ENCODE measurements at regions not wholly inside any gene's neighbourhood (a gene's known extent, or its start where the extent isn't known, plus 50 kb on each side); places are given as distances from the start of the nearest gene placed in this dataset.

DNA sequence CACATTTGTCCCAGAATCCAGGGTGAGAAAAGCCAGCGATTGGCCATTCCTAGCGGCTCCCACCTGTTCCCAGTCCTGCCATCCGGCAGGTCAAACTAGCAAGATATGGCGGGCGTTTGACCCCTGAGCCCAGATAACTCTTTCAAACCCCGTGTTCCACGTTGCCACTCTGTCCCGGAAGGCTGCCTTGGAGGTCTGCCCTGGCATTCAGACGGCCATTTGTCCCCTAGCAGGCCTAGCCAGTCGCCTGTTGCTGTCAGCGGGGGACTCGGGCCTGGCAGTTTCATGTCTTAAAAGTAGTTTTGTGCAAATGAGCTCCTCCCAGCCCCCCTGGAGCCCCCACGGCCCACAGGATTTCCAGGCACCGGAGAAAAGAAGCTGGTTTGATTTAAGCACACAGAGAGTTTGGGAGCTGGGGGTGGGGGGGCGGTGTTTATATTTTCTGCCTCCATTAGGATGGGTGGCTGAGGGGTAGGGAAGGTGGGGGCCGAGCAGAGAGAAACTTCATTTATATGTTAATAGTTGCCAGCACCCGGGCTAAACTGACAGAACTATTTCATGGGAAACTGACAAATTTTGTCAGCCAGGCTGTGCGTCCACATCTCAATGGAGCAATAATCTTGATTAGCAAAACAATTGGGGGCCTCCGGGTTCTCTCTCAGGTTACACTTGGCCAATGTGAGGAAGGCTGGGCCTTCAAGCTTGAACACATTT lies 240.9 kb upstream of the SALL1 start:
- Mint-ChIP-seq H3K4me1 (ENCODE audit: low read depth) (no peaks in the 10 kb centered on the region), H3K27ac (no peak overlapping the region), H3K4me3 (ENCODE audit: low read depth) (no peak overlapping the region), H3K27me3 (ENCODE audit: low read depth) (no peaks in the 10 kb centered on the region), H3K9me3 (no peaks in the 10 kb centered on the region), H3K36me3 (ENCODE audit: low read depth) (no peaks in the 10 kb centered on the region)
- DNase-seq (ENCODE audit: low spot score) = no peak
- intact Hi-C loops (cut with micrococcal nuclease) = no loop called here

DNA sequence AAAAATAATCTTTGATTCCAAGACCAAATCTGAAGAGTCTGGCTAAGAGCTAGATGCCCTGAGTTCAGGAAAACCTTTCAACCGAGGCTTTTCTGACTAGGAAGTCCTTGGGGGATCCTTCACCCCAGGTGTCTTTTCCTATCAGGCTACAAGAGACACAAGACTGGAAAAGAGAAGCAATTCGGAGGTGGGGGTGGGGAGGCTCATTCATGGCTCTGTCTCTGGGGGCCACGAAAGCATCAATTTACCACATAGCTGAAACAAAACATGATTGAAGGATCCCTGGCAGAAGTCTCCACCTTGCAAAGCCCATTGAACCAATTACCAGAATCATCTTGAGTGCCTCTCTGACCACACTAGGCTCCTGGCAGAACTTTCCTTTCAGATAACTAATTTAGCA lies 239.8 kb upstream of the SALL1 start:
- intact Hi-C loops (cut with micrococcal nuclease) = no loop called here
- DNase-seq (ENCODE audit: low spot score) = no peak
- H3K4me3 Mint-ChIP-seq (ENCODE audit: low read depth) = no peak overlapping the region
- no peak overlapping the region for H3K27ac Mint-ChIP-seq
- H3K36me3 Mint-ChIP-seq (ENCODE audit: low read depth) = no peaks in the 10 kb centered on the region
- H3K4me1 Mint-ChIP-seq (ENCODE audit: low read depth) = no peaks in the 10 kb centered on the region
- H3K27me3 Mint-ChIP-seq (ENCODE audit: low read depth) = no peaks in the 10 kb centered on the region
- peaks cover 3% of the 10 kb centered on the region for H3K9me3 Mint-ChIP-seq

DNA sequence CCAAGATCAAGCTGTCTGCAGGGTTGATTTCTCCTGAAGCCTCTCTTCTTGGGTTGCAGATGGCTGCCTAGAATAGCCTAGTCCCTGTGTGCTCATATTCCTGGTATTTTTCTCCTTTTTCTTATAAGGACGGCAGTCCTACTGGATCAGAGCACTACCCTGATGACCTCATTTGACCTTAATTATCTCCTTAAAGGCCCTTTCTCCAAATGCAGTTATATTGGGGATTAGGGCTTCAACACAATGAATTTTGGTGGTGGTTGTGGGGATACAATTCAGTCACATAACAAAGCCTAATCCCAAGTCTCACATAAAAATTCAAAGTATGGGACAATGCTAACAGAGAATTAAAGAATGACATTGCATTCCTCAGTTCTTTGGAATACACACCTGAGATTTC lies 238.8 kb upstream of the SALL1 start:
- peaks cover 3% of the 10 kb centered on the region for H3K9me3 Mint-ChIP-seq
- H3K4me1 Mint-ChIP-seq (ENCODE audit: low read depth) = no peaks in the 10 kb centered on the region
- no peak overlapping the region for H3K4me3 Mint-ChIP-seq (ENCODE audit: low read depth)
- H3K36me3 Mint-ChIP-seq (ENCODE audit: low read depth) = no peaks in the 10 kb centered on the region
- no peaks in the 10 kb centered on the region for H3K27me3 Mint-ChIP-seq (ENCODE audit: low read depth)
- no peak for DNase-seq (ENCODE audit: low spot score)
- intact Hi-C loops (cut with micrococcal nuclease) = no loop called here
- H3K27ac Mint-ChIP-seq = no peak overlapping the region

- Mint-ChIP-seq H3K27me3 (ENCODE audit: low read depth) (no peaks in the 10 kb centered on the region), H3K27ac (no peak overlapping the region), H3K9me3 (peaks cover 3% of the 10 kb centered on the region), H3K4me3 (ENCODE audit: low read depth) (no peak overlapping the region), H3K36me3 (ENCODE audit: low read depth) (no peaks in the 10 kb centered on the region), H3K4me1 (ENCODE audit: low read depth) (no peaks in the 10 kb centered on the region)
- intact Hi-C loops (cut with micrococcal nuclease) = no loop called here
- DNase-seq (ENCODE audit: low spot score) = no peak
Measured at GRCh38 chr16:51388516-51388951, 237.5 kb upstream of the SALL1 start.

- no peak for DNase-seq (ENCODE audit: low spot score)
- intact Hi-C loops (cut with micrococcal nuclease) = no loop called here
- H3K27ac Mint-ChIP-seq = no peak overlapping the region
- H3K4me1 Mint-ChIP-seq (ENCODE audit: low read depth) = no peaks in the 10 kb centered on the region
- H3K36me3 Mint-ChIP-seq (ENCODE audit: low read depth) = no peaks in the 10 kb centered on the region
- H3K4me3 Mint-ChIP-seq (ENCODE audit: low read depth) = no peak overlapping the region
- H3K27me3 Mint-ChIP-seq (ENCODE audit: low read depth) = no peaks in the 10 kb centered on the region
- H3K9me3 Mint-ChIP-seq = peaks cover 8% of the 10 kb centered on the region
Measured at GRCh38 chr16:51383909-51384308, 232.8 kb upstream of the SALL1 start.

GRCh38 chr16:51382940-51383339 lies 231.9 kb upstream of the SALL1 start:
- intact Hi-C loops (cut with micrococcal nuclease) = no loop called here
- Mint-ChIP-seq H3K4me3 (ENCODE audit: low read depth) (no peak overlapping the region), H3K9me3 (peaks cover 8% of the 10 kb centered on the region), H3K27ac (no peak overlapping the region), H3K27me3 (ENCODE audit: low read depth) (no peaks in the 10 kb centered on the region), H3K4me1 (ENCODE audit: low read depth) (no peaks in the 10 kb centered on the region), H3K36me3 (ENCODE audit: low read depth) (no peaks in the 10 kb centered on the region)
- no peak for DNase-seq (ENCODE audit: low spot score)

GRCh38 chr16:51382211-51382610 lies 231.1 kb upstream of the SALL1 start:
- Mint-ChIP-seq H3K4me3 (ENCODE audit: low read depth) (no peak overlapping the region), H3K9me3 (peaks cover 8% of the 10 kb centered on the region), H3K27me3 (ENCODE audit: low read depth) (no peaks in the 10 kb centered on the region), H3K27ac (no peak overlapping the region), H3K4me1 (ENCODE audit: low read depth) (no peaks in the 10 kb centered on the region), H3K36me3 (ENCODE audit: low read depth) (no peaks in the 10 kb centered on the region)
- no peak for DNase-seq (ENCODE audit: low spot score)
- intact Hi-C loops (cut with micrococcal nuclease) = no loop called here

DNA sequence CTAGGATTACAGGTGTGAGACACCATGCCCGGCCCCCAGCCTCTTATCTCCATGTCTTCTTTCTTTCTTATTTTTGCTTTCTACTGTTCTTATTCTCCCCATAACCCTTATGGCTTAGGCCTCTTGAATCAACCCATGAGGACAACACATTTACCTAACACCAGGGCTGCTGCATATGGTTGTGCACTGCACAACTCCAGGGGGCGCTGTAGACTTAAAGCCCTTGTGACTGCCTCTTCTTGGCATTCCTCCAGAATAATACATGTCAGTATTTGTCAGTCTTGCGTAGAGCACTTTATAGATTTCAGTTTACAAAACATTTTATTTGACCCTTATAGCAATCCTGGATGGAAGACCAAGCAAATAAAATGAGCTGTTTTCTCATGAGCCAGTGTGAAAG lies 225.0 kb upstream of the SALL1 start:
- H3K4me3 Mint-ChIP-seq (ENCODE audit: low read depth) = no peak overlapping the region
- intact Hi-C loops (cut with micrococcal nuclease) = no loop called here
- H3K27me3 Mint-ChIP-seq (ENCODE audit: low read depth) = no peaks in the 10 kb centered on the region
- H3K9me3 Mint-ChIP-seq = peaks cover 4% of the 10 kb centered on the region
- no peak for DNase-seq (ENCODE audit: low spot score)
- H3K36me3 Mint-ChIP-seq (ENCODE audit: low read depth) = no peaks in the 10 kb centered on the region
- H3K4me1 Mint-ChIP-seq (ENCODE audit: low read depth) = no peaks in the 10 kb centered on the region
- H3K27ac Mint-ChIP-seq = no peak overlapping the region

- no peak overlapping the region for H3K27ac Mint-ChIP-seq
- no peaks in the 10 kb centered on the region for H3K9me3 Mint-ChIP-seq
- no peak for DNase-seq (ENCODE audit: low spot score)
- H3K36me3 Mint-ChIP-seq (ENCODE audit: low read depth) = no peaks in the 10 kb centered on the region
- no peaks in the 10 kb centered on the region for H3K27me3 Mint-ChIP-seq (ENCODE audit: low read depth)
- H3K4me1 Mint-ChIP-seq (ENCODE audit: low read depth) = no peaks in the 10 kb centered on the region
- intact Hi-C loops (cut with micrococcal nuclease) = no loop called here
- no peak overlapping the region for H3K4me3 Mint-ChIP-seq (ENCODE audit: low read depth)
Measured at GRCh38 chr16:51374790-51375189, 223.7 kb upstream of the SALL1 start.

- H3K36me3 Mint-ChIP-seq (ENCODE audit: low read depth) = no peaks in the 10 kb centered on the region
- H3K27ac Mint-ChIP-seq = no peak overlapping the region
- intact Hi-C loops (cut with micrococcal nuclease) = no loop called here
- H3K4me3 Mint-ChIP-seq (ENCODE audit: low read depth) = no peak overlapping the region
- no peaks in the 10 kb centered on the region for H3K4me1 Mint-ChIP-seq (ENCODE audit: low read depth)
- no peaks in the 10 kb centered on the region for H3K27me3 Mint-ChIP-seq (ENCODE audit: low read depth)
- DNase-seq (ENCODE audit: low spot score) = no peak
- H3K9me3 Mint-ChIP-seq = peaks cover 3% of the 10 kb centered on the region
Measured at GRCh38 chr16:51374346-51374745, 223.3 kb upstream of the SALL1 start.

DNA sequence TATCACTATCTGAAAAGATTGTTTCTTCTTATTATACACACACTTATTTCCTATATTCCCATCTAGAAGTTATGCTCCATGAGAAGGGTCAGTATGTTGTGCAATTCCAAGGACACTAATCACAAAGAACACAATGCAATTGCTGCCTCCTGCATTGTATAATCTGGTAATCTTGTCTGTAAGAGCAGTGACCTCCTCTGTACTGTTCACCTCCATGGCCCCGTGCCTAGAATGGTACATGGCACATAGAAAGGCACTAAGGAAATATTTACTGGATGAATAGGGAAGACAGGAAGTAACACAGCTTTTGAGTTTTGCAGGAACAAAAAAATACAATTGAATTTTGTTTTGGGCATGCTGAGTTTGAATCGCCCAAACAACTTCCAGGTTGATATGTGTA lies 214.6 kb upstream of the SALL1 start:
- no peaks in the 10 kb centered on the region for H3K36me3 Mint-ChIP-seq (ENCODE audit: low read depth)
- peaks cover 12% of the 10 kb centered on the region for H3K9me3 Mint-ChIP-seq
- H3K27ac Mint-ChIP-seq = no peak overlapping the region
- H3K4me1 Mint-ChIP-seq (ENCODE audit: low read depth) = no peaks in the 10 kb centered on the region
- intact Hi-C loops (cut with micrococcal nuclease) = no loop called here
- no peak overlapping the region for H3K4me3 Mint-ChIP-seq (ENCODE audit: low read depth)
- no peak for DNase-seq (ENCODE audit: low spot score)
- H3K27me3 Mint-ChIP-seq (ENCODE audit: low read depth) = no peaks in the 10 kb centered on the region

GRCh38 chr16:51359141-51359955 lies 208.3 kb upstream of the SALL1 start:
- DNase-seq (ENCODE audit: low spot score) = no peak
- no peak overlapping the region for H3K4me3 Mint-ChIP-seq (ENCODE audit: low read depth)
- no peaks in the 10 kb centered on the region for H3K27me3 Mint-ChIP-seq (ENCODE audit: low read depth)
- intact Hi-C loops (cut with micrococcal nuclease) = no loop called here
- no peaks in the 10 kb centered on the region for H3K4me1 Mint-ChIP-seq (ENCODE audit: low read depth)
- peaks cover 3% of the 10 kb centered on the region for H3K9me3 Mint-ChIP-seq
- no peaks in the 10 kb centered on the region for H3K36me3 Mint-ChIP-seq (ENCODE audit: low read depth)
- no peak overlapping the region for H3K27ac Mint-ChIP-seq

GRCh38 chr16:51357839-51358238 lies 206.8 kb upstream of the SALL1 start:
- DNase-seq (ENCODE audit: low spot score) = no peak
- Mint-ChIP-seq H3K9me3 (no peaks in the 10 kb centered on the region), H3K36me3 (ENCODE audit: low read depth) (no peaks in the 10 kb centered on the region), H3K4me3 (ENCODE audit: low read depth) (no peak overlapping the region), H3K27ac (no peak overlapping the region), H3K4me1 (ENCODE audit: low read depth) (no peaks in the 10 kb centered on the region), H3K27me3 (ENCODE audit: low read depth) (no peaks in the 10 kb centered on the region)
- intact Hi-C loops (cut with micrococcal nuclease) = no loop called here
